ENCODE measurements at regions not wholly inside any gene's neighbourhood (a gene's known extent, or its start where the extent isn't known, plus 50 kb on each side); places are given as distances from the start of the nearest gene placed in this dataset.

GRCh38 chr3:115301364-115301860, 154.3 kb upstream of the ZBTB20 start:
- no peak for TF ChIP-seq CTCF (IDR thresholded peaks at IDR 0.05)

- no peak for TF ChIP-seq CTCF (IDR thresholded peaks at IDR 0.05)
Observed at GRCh38 chr3:115321400-115321805, 174.3 kb upstream of the ZBTB20 start.

- no peak for TF ChIP-seq CTCF (IDR thresholded peaks at IDR 0.05)
Observed at GRCh38 chr3:115322901-115323300, 175.8 kb upstream of the ZBTB20 start.

GRCh38 chr3:115323380-115323779, 176.3 kb upstream of the ZBTB20 start:
- TF ChIP-seq CTCF (IDR thresholded peaks at IDR 0.05): no peak

GRCh38 chr3:115324056-115324455, 177.0 kb upstream of the ZBTB20 start:
- TF ChIP-seq CTCF (IDR thresholded peaks at IDR 0.05): no peak

- no peak for TF ChIP-seq CTCF (IDR thresholded peaks at IDR 0.05)
Observed at GRCh38 chr3:115325539-115325938, 178.5 kb upstream of the ZBTB20 start.

- TF ChIP-seq CTCF (IDR thresholded peaks at IDR 0.05): no peak
Observed at GRCh38 chr3:115330430-115330829, 183.3 kb upstream of the ZBTB20 start.

GRCh38 chr3:115332998-115333397, 185.9 kb upstream of the ZBTB20 start:
- TF ChIP-seq CTCF (IDR thresholded peaks at IDR 0.05): no peak
